HT1080 (cell line): ENCODE measurements at regions not wholly inside any gene's neighbourhood (a gene's known extent, or its start where the extent isn't known, plus 50 kb on each side); places are given as distances from the start of the nearest gene placed in this dataset.

ENCODE experiments used
- DNase-seq: peaks from one replicate; pipeline ENCODE4 v3.0.0-alpha.2; 2015; ENCODE audit warnings: low read depth

GRCh38 chr10:44618910-44619309 lies 234.0 kb upstream of the CXCL12 start:
- no peak for DNase-seq

GRCh38 chr10:44619521-44619920 lies 234.6 kb upstream of the CXCL12 start:
- no peak for DNase-seq

GRCh38 chr10:44619975-44620374 lies 235.1 kb upstream of the CXCL12 start:
- DNase-seq, result no peak

- no peak for DNase-seq
Measured at GRCh38 chr10:44627591-44628354, 242.9 kb upstream of the CXCL12 start.

GRCh38 chr10:44628921-44629320 lies 244.0 kb upstream of the CXCL12 start:
- peak; percentile 60 for DNase-seq

- DNase-seq, result no peak
Measured at GRCh38 chr10:44635176-44635575, 250.3 kb upstream of the CXCL12 start.

- no peak for DNase-seq
Measured at GRCh38 chr10:44636625-44637024, 251.7 kb upstream of the CXCL12 start.

- no peak for DNase-seq
Measured at GRCh38 chr10:44640429-44640828, 255.5 kb upstream of the CXCL12 start.

GRCh38 chr10:44647473-44647872 lies 262.6 kb upstream of the CXCL12 start:
- DNase-seq, result no peak

- no peak for DNase-seq
Measured at GRCh38 chr10:44647877-44648542, 263.1 kb upstream of the CXCL12 start.

- no peak for DNase-seq
Measured at GRCh38 chr10:44650691-44651661, 260.2 kb upstream of the TMEM72 start.

GRCh38 chr10:44651834-44652233 lies 259.3 kb upstream of the TMEM72 start:
- DNase-seq, result no peak

GRCh38 chr10:44659320-44659719 lies 251.8 kb upstream of the TMEM72 start:
- no peak for DNase-seq

GRCh38 chr10:44660271-44660670 lies 250.9 kb upstream of the TMEM72 start:
- DNase-seq, result no peak

GRCh38 chr10:44662051-44662450 lies 249.1 kb upstream of the TMEM72 start:
- DNase-seq, result no peak

GRCh38 chr10:44668336-44668735 lies 242.8 kb upstream of the TMEM72 start:
- DNase-seq, result no peak

GRCh38 chr10:44671319-44671718 lies 239.8 kb upstream of the TMEM72 start:
- no peak for DNase-seq

- no peak for DNase-seq
Measured at GRCh38 chr10:44673245-44673983, 237.7 kb upstream of the TMEM72 start.

GRCh38 chr10:44674536-44675386 lies 236.4 kb upstream of the TMEM72 start:
- DNase-seq, result no peak

- DNase-seq, result no peak
Measured at GRCh38 chr10:44675387-44675874, 235.7 kb upstream of the TMEM72 start.
